ENCODE measurements at regions not wholly inside any gene's neighbourhood (a gene's known extent, or its start where the extent isn't known, plus 50 kb on each side); places are given as distances from the start of the nearest gene placed in this dataset.

DNA sequence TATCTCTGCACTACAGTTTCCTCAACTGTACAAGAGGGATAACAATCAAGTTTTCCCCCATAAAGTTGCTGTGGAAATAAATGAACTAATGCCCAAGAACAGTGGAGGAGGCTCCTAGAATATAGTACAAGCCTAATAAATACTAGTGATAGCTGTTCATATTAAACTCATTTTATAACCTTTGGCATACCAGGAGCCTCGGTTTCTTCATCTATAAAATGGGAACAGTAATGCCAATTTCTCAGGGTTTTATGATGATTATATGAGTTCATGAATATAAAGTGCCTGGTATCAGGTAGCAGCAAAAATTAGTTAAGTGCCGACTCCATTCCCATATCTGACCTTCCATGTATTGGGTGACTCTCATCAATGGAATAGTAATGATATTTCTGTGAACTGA, 311.1 kb upstream of the MAF start:
- no peak for TF ChIP-seq POLR2AphosphoS5 (IDR thresholded peaks at IDR 0.05; ENCODE audit: low read depth, low read length)
- FAIRE-seq (no peak), DNase-seq (ENCODE audit: insufficient read length, low spot score) (no peak)

DNA sequence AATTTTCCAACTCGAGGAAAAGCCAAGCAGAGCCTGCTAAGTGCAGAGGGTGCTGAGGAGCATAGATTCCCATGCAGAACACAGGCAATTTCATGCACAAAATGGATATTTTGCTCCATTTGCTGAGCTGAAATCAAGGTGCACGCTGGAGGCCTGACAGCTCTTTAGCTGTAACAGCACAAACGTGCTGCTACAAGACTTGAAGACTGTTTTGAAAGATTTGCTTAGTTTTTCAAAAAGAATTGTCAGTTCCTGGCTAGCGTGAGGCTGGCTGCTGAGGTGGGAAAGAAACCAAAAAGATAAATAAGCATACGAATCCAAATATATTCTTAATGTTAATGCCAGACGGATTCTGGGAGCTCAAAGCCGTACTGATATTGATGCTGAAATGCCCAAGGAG, 309.0 kb upstream of the MAF start:
- FAIRE-seq (no peak), DNase-seq (ENCODE audit: insufficient read length, low spot score) (no peak)
- TF ChIP-seq POLR2A (IDR thresholded peaks at IDR 0.05; ENCODE audit: low read depth, low read length) (no peak), PAX5 (IDR thresholded peaks at IDR 0.05; ENCODE audit: insufficient read depth, low read length, severe bottlenecking) (no peak), POU2F2 (IDR thresholded peaks at IDR 0.05; ENCODE audit: low read depth, low read length) (no peak), TAF1 (IDR thresholded peaks at IDR 0.05; ENCODE audit: low read depth, low read length) (no peak), POLR2AphosphoS5 (IDR thresholded peaks at IDR 0.05; ENCODE audit: low read depth, low read length) (no peak)

DNA sequence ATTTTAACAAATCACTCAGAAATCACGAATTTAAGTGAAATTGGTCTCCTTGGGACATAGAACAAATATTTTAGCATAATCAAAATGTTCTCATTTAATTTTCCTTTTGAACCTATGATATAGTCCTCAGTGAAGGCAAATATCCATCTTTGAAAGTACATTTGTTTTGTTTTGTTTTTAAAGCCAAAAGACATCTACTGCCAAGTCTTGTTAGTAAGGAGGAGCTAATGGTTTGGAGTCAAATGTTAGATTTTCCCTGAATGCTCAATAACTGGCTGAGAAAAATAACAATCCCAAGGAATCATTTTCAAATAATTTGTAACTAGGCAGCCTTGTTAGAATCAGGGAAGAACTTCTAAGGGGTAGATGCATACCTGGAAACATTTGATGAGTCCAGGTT, 302.9 kb upstream of the MAF start:
- DNase-seq (ENCODE audit: insufficient read length, low spot score) (no peak), FAIRE-seq (no peak)
- TF ChIP-seq POLR2AphosphoS5 (IDR thresholded peaks at IDR 0.05; ENCODE audit: low read depth, low read length) (no peak), POLR2A (IDR thresholded peaks at IDR 0.05; ENCODE audit: low read depth, low read length) (no peak), POU2F2 (IDR thresholded peaks at IDR 0.05; ENCODE audit: low read depth, low read length) (no peak), SPI1 (IDR thresholded peaks at IDR 0.05; ENCODE audit: low read depth, low read length) (no peak), TAF1 (IDR thresholded peaks at IDR 0.05; ENCODE audit: low read depth, low read length) (no peak), PAX5 (IDR thresholded peaks at IDR 0.05; ENCODE audit: insufficient read depth, low read length, severe bottlenecking) (no peak)

DNA sequence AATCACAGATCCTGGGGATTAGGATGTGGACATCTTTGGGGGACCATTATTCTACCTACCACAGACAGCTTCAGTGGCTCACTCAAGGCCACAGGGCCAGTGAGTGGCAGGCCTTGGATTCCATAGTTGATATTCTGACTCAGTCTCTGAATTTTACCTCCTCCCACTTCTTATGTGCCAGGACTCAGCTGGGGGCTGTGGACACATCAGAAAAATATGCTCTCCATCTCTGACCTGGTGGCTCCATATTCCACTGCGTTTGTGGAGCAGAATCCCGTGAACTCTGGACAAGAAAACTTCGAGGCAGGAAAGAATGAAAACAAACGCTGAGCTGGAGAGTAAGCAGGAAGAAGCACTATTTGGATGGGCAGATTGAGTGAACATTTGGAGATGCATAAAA, 301.8 kb upstream of the MAF start:
- no peak for DNase-seq (ENCODE audit: insufficient read length, low spot score)
- no peak for TF ChIP-seq TAF1 (IDR thresholded peaks at IDR 0.05; ENCODE audit: low read depth, low read length)
- no peak for TF ChIP-seq POLR2A (IDR thresholded peaks at IDR 0.05; ENCODE audit: low read depth, low read length)
- no peak for TF ChIP-seq POU2F2 (IDR thresholded peaks at IDR 0.05; ENCODE audit: low read depth, low read length)
- TF ChIP-seq POLR2AphosphoS5 (IDR thresholded peaks at IDR 0.05; ENCODE audit: low read depth, low read length) = no peak
- TF ChIP-seq PAX5 (IDR thresholded peaks at IDR 0.05; ENCODE audit: insufficient read depth, low read length, severe bottlenecking) = no peak
- no peak for TF ChIP-seq SPI1 (IDR thresholded peaks at IDR 0.05; ENCODE audit: low read depth, low read length)
- no peak for FAIRE-seq

DNA sequence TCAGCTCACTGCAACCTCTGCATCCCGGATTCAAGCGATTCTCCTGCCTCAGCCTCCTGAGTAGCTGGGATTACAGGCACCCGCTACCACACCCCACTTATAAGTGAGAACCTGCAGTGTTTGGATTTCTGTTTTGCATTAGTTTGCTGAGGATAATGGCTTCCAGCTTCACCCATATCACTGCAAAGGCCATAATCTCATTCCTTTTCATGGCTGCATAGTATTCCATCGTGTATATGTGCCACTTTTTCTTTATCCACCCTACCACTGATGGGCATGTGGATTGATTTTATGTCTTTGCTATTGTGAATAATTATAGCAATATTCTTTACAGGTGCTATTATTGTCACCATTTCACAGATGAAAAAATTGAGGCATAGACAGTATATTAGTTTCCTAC, 301.0 kb upstream of the MAF start:
- FAIRE-seq (no peak), DNase-seq (ENCODE audit: insufficient read length, low spot score) (no peak)
- TF ChIP-seq TAF1 (IDR thresholded peaks at IDR 0.05; ENCODE audit: low read depth, low read length) (no peak), POLR2AphosphoS5 (IDR thresholded peaks at IDR 0.05; ENCODE audit: low read depth, low read length) (no peak), PAX5 (IDR thresholded peaks at IDR 0.05; ENCODE audit: insufficient read depth, low read length, severe bottlenecking) (no peak), POLR2A (IDR thresholded peaks at IDR 0.05; ENCODE audit: low read depth, low read length) (no peak), SPI1 (IDR thresholded peaks at IDR 0.05; ENCODE audit: low read depth, low read length) (no peak), POU2F2 (IDR thresholded peaks at IDR 0.05; ENCODE audit: low read depth, low read length) (no peak)

DNA sequence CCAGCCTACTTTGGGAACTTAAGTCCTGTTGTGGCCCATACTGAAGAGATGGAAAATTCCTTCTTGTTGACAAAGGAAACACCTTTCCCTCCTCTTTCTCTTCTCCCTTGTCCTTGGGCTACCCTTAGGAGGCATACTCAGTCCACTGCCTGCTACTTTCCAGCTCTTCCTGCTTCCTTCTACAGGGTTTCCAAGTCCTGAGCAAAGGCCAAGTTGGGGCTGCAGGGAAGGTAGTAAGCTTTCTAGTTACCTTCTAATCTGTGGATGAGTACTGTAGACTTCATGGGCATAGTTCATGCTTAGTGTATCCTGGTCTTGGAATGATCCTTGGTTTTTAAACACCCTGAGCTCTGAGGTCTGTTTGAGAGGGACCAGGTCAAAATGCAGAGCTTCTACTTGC, 299.2 kb upstream of the MAF start:
- TF ChIP-seq PAX5 (IDR thresholded peaks at IDR 0.05; ENCODE audit: insufficient read depth, low read length, severe bottlenecking) = no peak
- no peak for TF ChIP-seq TAF1 (IDR thresholded peaks at IDR 0.05; ENCODE audit: low read depth, low read length)
- no peak for TF ChIP-seq POLR2AphosphoS5 (IDR thresholded peaks at IDR 0.05; ENCODE audit: low read depth, low read length)
- no peak for TF ChIP-seq SPI1 (IDR thresholded peaks at IDR 0.05; ENCODE audit: low read depth, low read length)
- TF ChIP-seq POU2F2 (IDR thresholded peaks at IDR 0.05; ENCODE audit: low read depth, low read length) = no peak
- TF ChIP-seq POLR2A (IDR thresholded peaks at IDR 0.05; ENCODE audit: low read depth, low read length) = no peak
- no peak for FAIRE-seq
- DNase-seq (ENCODE audit: insufficient read length, low spot score) = no peak

DNA sequence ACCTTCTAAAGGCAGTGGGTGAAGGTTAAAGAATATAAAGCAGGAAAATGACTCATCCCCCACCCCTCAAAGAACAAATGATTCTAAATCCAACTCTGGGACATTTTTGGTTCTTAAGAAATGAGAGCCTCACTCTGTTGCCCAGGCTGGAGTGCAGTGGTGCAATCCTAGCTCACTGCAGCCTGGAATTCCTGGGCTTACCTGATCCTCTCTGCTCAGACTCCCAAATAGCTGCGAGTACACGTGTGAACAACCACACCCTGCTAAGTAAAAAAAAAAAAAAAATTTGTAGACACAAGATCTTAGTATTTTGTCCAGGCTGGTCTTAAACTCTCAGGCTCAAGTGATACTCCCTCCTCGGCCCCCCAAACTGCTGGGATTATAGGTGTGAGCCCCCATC, 298.8 kb upstream of the MAF start:
- no peak for DNase-seq (ENCODE audit: insufficient read length, low spot score)
- no peak for TF ChIP-seq SPI1 (IDR thresholded peaks at IDR 0.05; ENCODE audit: low read depth, low read length)
- TF ChIP-seq POLR2AphosphoS5 (IDR thresholded peaks at IDR 0.05; ENCODE audit: low read depth, low read length) = no peak
- TF ChIP-seq PAX5 (IDR thresholded peaks at IDR 0.05; ENCODE audit: insufficient read depth, low read length, severe bottlenecking) = no peak
- TF ChIP-seq POU2F2 (IDR thresholded peaks at IDR 0.05; ENCODE audit: low read depth, low read length) = no peak
- no peak for TF ChIP-seq TAF1 (IDR thresholded peaks at IDR 0.05; ENCODE audit: low read depth, low read length)
- no peak for TF ChIP-seq POLR2A (IDR thresholded peaks at IDR 0.05; ENCODE audit: low read depth, low read length)
- no peak for FAIRE-seq

DNA sequence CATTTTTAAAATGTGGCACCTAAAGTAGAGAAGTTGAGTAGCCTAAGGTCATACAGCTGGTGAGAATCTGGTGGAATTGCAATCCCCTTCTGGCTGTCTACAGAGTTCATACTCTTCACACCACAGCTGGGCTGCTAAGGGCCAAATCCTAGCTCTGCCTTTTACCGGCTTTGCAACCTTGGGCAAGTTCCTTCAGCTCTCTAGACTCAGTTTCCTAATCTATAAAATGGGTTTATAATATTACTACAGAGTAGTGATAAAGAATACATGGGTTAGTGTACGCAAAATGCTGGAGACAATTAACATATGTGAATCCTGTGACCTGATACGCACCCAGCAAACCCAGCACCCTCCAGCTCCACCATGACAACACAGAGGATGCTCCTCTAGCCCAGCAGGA, 298.2 kb upstream of the MAF start:
- no peak for FAIRE-seq
- DNase-seq (ENCODE audit: insufficient read length, low spot score) = no peak
- TF ChIP-seq TAF1 (IDR thresholded peaks at IDR 0.05; ENCODE audit: low read depth, low read length) = no peak
- no peak for TF ChIP-seq POLR2AphosphoS5 (IDR thresholded peaks at IDR 0.05; ENCODE audit: low read depth, low read length)
- TF ChIP-seq PAX5 (IDR thresholded peaks at IDR 0.05; ENCODE audit: insufficient read depth, low read length, severe bottlenecking) = no peak

DNA sequence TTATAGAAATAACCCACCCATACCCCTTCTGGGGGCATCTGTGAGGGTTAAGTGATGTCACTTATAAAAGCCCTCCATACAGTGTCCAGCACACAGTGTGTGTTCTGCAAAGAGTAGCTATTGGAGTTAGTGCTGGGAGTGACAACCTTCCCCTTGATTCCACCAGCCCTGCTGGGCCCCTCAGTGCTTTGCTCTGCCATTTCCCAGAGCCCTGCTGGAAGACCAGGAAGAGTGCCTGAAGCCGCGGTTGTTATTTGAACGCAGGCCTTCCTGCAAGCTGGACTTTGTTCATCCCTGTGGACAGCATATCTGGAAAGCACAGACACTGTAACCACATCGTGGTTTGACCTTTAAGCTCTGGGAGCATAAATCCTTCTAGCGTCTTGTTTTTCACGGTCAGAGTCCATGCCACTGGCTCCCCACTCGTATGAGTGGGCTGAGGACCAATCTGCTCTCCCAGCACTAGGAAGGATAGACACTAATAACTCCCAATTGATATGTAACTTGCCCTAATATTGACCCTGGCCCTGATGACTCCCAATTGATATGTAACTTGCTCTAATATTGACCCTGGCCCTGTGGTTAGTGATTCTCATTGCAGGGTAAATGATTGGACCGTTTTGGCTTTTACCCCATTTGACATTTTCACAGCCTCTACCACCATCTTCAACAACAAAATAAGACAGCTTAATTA, 297.1 kb upstream of the MAF start:
- FAIRE-seq = no peak
- no peak for DNase-seq (ENCODE audit: insufficient read length, low spot score)
- TF ChIP-seq PAX5 (IDR thresholded peaks at IDR 0.05; ENCODE audit: insufficient read depth, low read length, severe bottlenecking) (no peak), TAF1 (IDR thresholded peaks at IDR 0.05; ENCODE audit: low read depth, low read length) (no peak), SPI1 (IDR thresholded peaks at IDR 0.05; ENCODE audit: low read depth, low read length) (no peak), POLR2AphosphoS5 (IDR thresholded peaks at IDR 0.05; ENCODE audit: low read depth, low read length) (no peak), POLR2A (IDR thresholded peaks at IDR 0.05; ENCODE audit: low read depth, low read length) (no peak), POU2F2 (IDR thresholded peaks at IDR 0.05; ENCODE audit: low read depth, low read length) (no peak)

DNA sequence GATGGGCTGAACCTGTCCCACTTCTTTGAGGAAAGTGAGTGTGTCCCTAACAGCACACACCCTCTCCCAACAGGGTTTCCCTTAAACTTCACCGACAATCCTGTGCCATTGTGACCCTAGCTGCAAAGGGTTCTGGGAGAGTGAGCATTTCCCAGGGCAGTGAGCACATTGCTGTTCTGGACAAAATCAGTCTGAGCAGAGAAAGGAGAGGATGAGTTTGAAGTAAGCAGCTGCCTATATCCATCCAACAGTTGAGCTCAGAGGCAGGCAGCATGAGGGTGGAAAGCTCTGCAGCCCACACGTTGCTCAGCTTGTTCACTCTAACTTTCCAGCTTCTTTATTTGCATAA, 296.5 kb upstream of the MAF start:
- DNase-seq (ENCODE audit: insufficient read length, low spot score) (no peak), FAIRE-seq (no peak)
- TF ChIP-seq SPI1 (IDR thresholded peaks at IDR 0.05; ENCODE audit: low read depth, low read length) = no peak

DNA sequence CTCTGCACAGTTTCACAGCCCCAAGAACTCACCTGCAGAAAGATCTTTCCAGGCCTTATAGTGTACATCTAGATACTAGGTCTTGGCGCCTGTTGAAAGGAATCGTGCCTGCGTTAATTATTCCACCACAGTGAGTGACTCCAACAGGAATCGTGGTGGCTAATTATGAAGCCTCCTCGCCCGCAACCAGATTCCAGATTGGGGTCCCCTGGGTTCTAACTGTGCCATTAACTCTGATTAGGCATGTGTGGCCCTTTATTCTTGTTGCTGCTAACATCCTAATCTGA, 295.3 kb upstream of the MAF start:
- FAIRE-seq (no peak), DNase-seq (ENCODE audit: insufficient read length, low spot score) (no peak)
- TF ChIP-seq POLR2AphosphoS5 (IDR thresholded peaks at IDR 0.05; ENCODE audit: low read depth, low read length) (no peak), PAX5 (IDR thresholded peaks at IDR 0.05; ENCODE audit: insufficient read depth, low read length, severe bottlenecking) (no peak), SPI1 (IDR thresholded peaks at IDR 0.05; ENCODE audit: low read depth, low read length) (no peak), POU2F2 (IDR thresholded peaks at IDR 0.05; ENCODE audit: low read depth, low read length) (no peak), POLR2A (IDR thresholded peaks at IDR 0.05; ENCODE audit: low read depth, low read length) (no peak)
